Heart right ventricle (tissue), 16 donors: ENCODE measurements at regions not wholly inside any gene's neighbourhood (a gene's known extent, or its start where the extent isn't known, plus 50 kb on each side); places are given as distances from the start of the nearest gene placed in this dataset.

Experiments
- ATAC-seq, 8 donors: fragments of 200-7000 bp; cut with Tn5 transposase; one replicate each; pipeline ENCODE4 v1.9.1; 2020; ENCODE audit warnings: mild to moderate bottlenecking in 8 of 8, moderate library complexity in 8 of 8, moderate number of reproducible peaks in 1 of 8
- DNase-seq, 2 donors: peaks; one replicate each; pipeline ENCODE4 v3.0.0-alpha.2; 2020
- H3K27ac ChIP-seq, 10 donors: fragments of 200-600 bp; sonication (generic) in 2 of 10; one replicate each; pipeline versions ENCODE4 v1.5.0 to v1.8.0; 2020 to 2022; ENCODE audit warnings: mild to moderate bottlenecking in 3 of 10
- H3K27me3 ChIP-seq, 7 donors: fragments of 200-600 bp; one replicate each; pipeline ENCODE4 v1.8.0; 2021 to 2022; ENCODE audit warnings: mild to moderate bottlenecking in 2 of 7
- H3K36me3 ChIP-seq, 9 donors: fragments of 200-600 bp; sonication (generic) in 1 of 9; one replicate each; pipeline versions ENCODE4 v1.5.0 to v1.8.0; 2020 to 2022; ENCODE audit warnings: mild to moderate bottlenecking in 2 of 9
- H3K4me1 ChIP-seq, 9 donors: fragments of 200-600 bp; sonication (generic) in 1 of 9; one replicate each; pipeline versions ENCODE4 v1.5.0 to v1.8.0; 2020 to 2022; ENCODE audit warnings: mild to moderate bottlenecking in 4 of 9
- H3K4me3 ChIP-seq, 10 donors: fragments of 200-600 bp; sonication (generic) in 2 of 10; one replicate each; pipeline versions ENCODE4 v1.5.0 to v1.8.0; 2020 to 2022; ENCODE audit warnings: mild to moderate bottlenecking in 7 of 10, moderate library complexity in 2 of 10
- H3K9me3 ChIP-seq, 11 donors: fragments of 200-600 bp in 10 of 11; sonication (generic) in 2 of 11; one replicate each; pipeline versions ENCODE4 v1.5.0 to v1.8.0; 2013 to 2022; ENCODE audit warnings: mild to moderate bottlenecking in 2 of 11, control low read depth in 1 of 11, moderate library complexity in 1 of 11
- CTCF ChIP-seq, 9 donors: fragments of 200-600 bp; sonication (generic) in 2 of 9; IDR thresholded peaks; one replicate each; pipeline versions ENCODE4 v1.5.0 to v1.8.0; 2021 to 2022; ENCODE audit warnings: antibody characterized with exemption in 9 of 9, mild to moderate bottlenecking in 5 of 9, moderate library complexity in 1 of 9
- WGBS, 2 donors: extraction: QIAGEN DNeasy Blood & Tissue Kit; methylation state at CpG; one replicate each; pipeline ENCODE4 v1.1.7; 2013; ENCODE audit warnings: inconsistent platforms in 1 of 2; 5-methylcytosine and 5-hydroxymethylcytosine counted together
- intact Hi-C, 10 donors: fragments of 100-400 bp; cut with DNase I; formaldehyde crosslinking; loops; one replicate each; pipeline versions ENCODE4 v1.11.1 to v1.14.2; 2022
- donor health status: Arrhythmogenic right ventricular cardiomyopathy.
- donor health status: ischemic (EF 13 %, LVEDD 7.1; RV severe dilation, severe dysfunction).
- donor health status: healthy with polysubstance abuse.
- donor health status: DM: no; HTN: yes; CAD: no.
- donor health status: DM: no; HTN: no; CAD: no.
- donor health status: ischemic (EF 25% LVEDD 6.9; RV normal size, moderate dysfunction).
- donor health status: ischemic (EF 25% LVEDD 5.7; RV mildly dilated, moderate dysfunction).
- donor health status: healthy.
- donor health status: DM: yes; HTN: yes; CAD: no.
- donor health status: Ischemic cardiomyopathy.
- donor health status: ischemic (EF 35%, LVEDD 5.7; RV mildly dilated, moderate dysfunction).
- donor health status: nonischemic (EF 11% LVEDD 7.7; RV severe dilation, severe dysfunction).
- donor health status: DM: yes; HTN: yes; CAD: no.
- donor health status: PGD.
- donor health status: ischemic (EF 29% LVEDD 5.4; RV normal size, mild dysfunction).
- donor health status: nonischemic (EF 23%, LVEDD 6.1; RV moderate dilation, normal function).

DNA sequence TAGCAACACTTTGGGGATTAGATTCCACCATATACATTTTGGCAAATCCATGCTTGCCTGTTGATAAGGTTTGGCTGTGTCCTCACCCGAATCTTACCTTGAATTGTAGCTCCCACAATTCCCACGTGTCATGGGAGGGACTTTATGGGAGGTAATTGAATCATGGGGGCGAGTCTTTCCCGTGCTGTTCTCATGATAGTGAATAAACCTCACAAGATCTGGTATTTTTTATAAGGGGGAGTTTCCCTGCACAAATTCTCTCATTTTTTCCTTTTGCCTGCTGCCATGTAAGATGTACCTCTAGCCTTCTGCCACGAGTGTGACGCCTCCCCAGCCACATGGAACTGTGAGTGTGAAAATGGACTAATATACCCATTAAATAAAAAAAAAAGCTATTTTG is 265.3 kb downstream of the MRPL39 start:
- ATAC-seq (no peak), DNase-seq (no peak)
- TF ChIP-seq CTCF (IDR thresholded peaks at IDR 0.05) = no peak
- intact Hi-C loops = no loop called here
- peaks cover 0 to 6% (median 0%) of the 10 kb centered on the region in 7 donors for H3K27me3 ChIP-seq
- WGBS, 2 donors = 82 to 84% methylated on average over 6 of the region's 6 CpGs
- no peaks in the 10 kb centered on the region for H3K4me1 ChIP-seq
- H3K4me3 ChIP-seq = no peak overlapping the region
- H3K27ac ChIP-seq = no peak overlapping the region
- H3K36me3 ChIP-seq = no peaks in the 10 kb centered on the region
- H3K9me3 ChIP-seq = peaks cover 0 to 9% (median 0%) of the 10 kb centered on the region in 11 donors

- no peaks in the 10 kb centered on the region for H3K4me1 ChIP-seq
- ATAC-seq (no peak), DNase-seq (no peak)
- intact Hi-C loops = no loop called here
- no peak overlapping the region for H3K27ac ChIP-seq
- H3K9me3 ChIP-seq = peaks cover 0 to 2% (median 0%) of the 10 kb centered on the region in 11 donors
- peaks cover 0 to 3% (median 0%) of the 10 kb centered on the region in 7 donors for H3K27me3 ChIP-seq
- H3K36me3 ChIP-seq = no peaks in the 10 kb centered on the region
- no peak for TF ChIP-seq CTCF (IDR thresholded peaks at IDR 0.05)
- H3K4me3 ChIP-seq = no peak overlapping the region
- 66 to 70% methylated on average over 5 of the region's 5 CpGs for WGBS, 2 donors
These were observed 268.9 kb downstream of the MRPL39 start for GRCh38 chr21:25338415-25338814.

- no peak for ATAC-seq
- Histone ChIP-seq H3K27me3 (no peaks in the 10 kb centered on the region), H3K9me3 (peaks cover 0 to 2% (median 0%) of the 10 kb centered on the region in 11 donors), H3K27ac (no peak overlapping the region), H3K36me3 (no peaks in the 10 kb centered on the region), H3K4me1 (no peaks in the 10 kb centered on the region), H3K4me3 (no peak overlapping the region)
- no peak for TF ChIP-seq CTCF (IDR thresholded peaks at IDR 0.05)
- intact Hi-C loops = no loop called here
- no peak for DNase-seq
- WGBS, 2 donors = 90 to 92% methylated on average over 6 of the region's 6 CpGs
These were observed 273.1 kb downstream of the MRPL39 start for GRCh38 chr21:25334046-25334730.

- Histone ChIP-seq H3K27me3 (no peaks in the 10 kb centered on the region), H3K36me3 (no peaks in the 10 kb centered on the region), H3K4me1 (no peaks in the 10 kb centered on the region), H3K27ac (no peak overlapping the region), H3K4me3 (no peak overlapping the region), H3K9me3 (peaks cover 0 to 2% (median 0%) of the 10 kb centered on the region in 11 donors)
- ATAC-seq (no peak), DNase-seq (no peak)
- TF ChIP-seq CTCF (IDR thresholded peaks at IDR 0.05) = no peak
- intact Hi-C loops = no loop called here
- 94 to 95% methylated on average over 1 of the region's 1 CpG for WGBS, 2 donors
These were observed 276.0 kb downstream of the MRPL39 start for GRCh38 chr21:25331286-25331685.
